Endothelial cell of umbilical vein (primary cell): ENCODE measurements at regions not wholly inside any gene's neighbourhood (a gene's known extent, or its start where the extent isn't known, plus 50 kb on each side); places are given as distances from the start of the nearest gene placed in this dataset.

ENCODE experiments used
- BruUV-seq: library from RNA; stranded (reverse); fragments of 400-500 nt; replicated peaks from 2 replicates; lab custom pipeline; 2021; lab: Mats Ljungman, UMichigan
- CTCF ChIA-PET: fragments of 300-600, 350-600 bp; sonication (Branson Sonifier 250); formaldehyde crosslinking; loops from one replicate; lab custom pipeline; 2021; ENCODE audit warnings: antibody characterized with exemption, inconsistent platforms; lab: Charles Lee
- POLR2A ChIA-PET: fragments of 300-600, 350-600 bp; sonication (Branson Sonifier 250); formaldehyde crosslinking; loops from one replicate; lab custom pipeline; 2021; ENCODE audit warnings: antibody characterized with exemption, inconsistent platforms; lab: Charles Lee
- DNase-seq: peaks from one replicate; pipeline ENCODE4 v3.0.0-alpha.2; 2011; ENCODE audit warnings: low read depth, low spot score
- FAIRE-seq: peaks from 2 replicates; lab custom pipeline; 2011; peaks lifted over from hg19 to GRCh38; lab: Jason Lieb, UNC
- H2AFZ ChIP-seq: 2 replicates; pipeline ENCODE4 v1.6.0; 2012; ENCODE audit warnings: low read depth, low read length, control low read depth, inconsistent platforms
- H3K27ac ChIP-seq: 2 replicates; pipeline ENCODE4 v1.5.1; 2011; ENCODE audit warnings: low read depth, mild to moderate bottlenecking, control low read depth, low read length, moderate library complexity; ENCODE audit not compliant: insufficient read depth
- H3K27me3 ChIP-seq, 2 experiments: 2 replicates each; pipeline versions ENCODE4 v1.6.0 to v1.6.1; 2011; ENCODE audit warnings: low read length in 2 of 2, mixed read lengths in 1 of 2; ENCODE audit not compliant: control insufficient read depth in 2 of 2, insufficient read depth in 2 of 2
- H3K36me3 ChIP-seq, 2 experiments: 2 replicates in 1 of 2; 3 replicates in 1 of 2; pipeline ENCODE4 v1.5.1; 2011; ENCODE audit warnings: low read length in 2 of 2, mild to moderate bottlenecking in 1 of 2, moderate library complexity in 1 of 2; ENCODE audit not compliant: control insufficient read depth in 2 of 2, insufficient read depth in 2 of 2; ENCODE audit errors: extremely low read depth in 1 of 2
- H3K4me1 ChIP-seq: 3 replicates; pipeline ENCODE4 v1.5.1; 2011; ENCODE audit warnings: mild to moderate bottlenecking, low read length; ENCODE audit not compliant: control insufficient read depth, insufficient read depth; ENCODE audit errors: extremely low read depth
- H3K4me2 ChIP-seq: 2 replicates; pipeline ENCODE4 v1.6.1; 2011; ENCODE audit warnings: low read length, control low read depth, mixed read lengths; ENCODE audit not compliant: insufficient read depth
- H3K4me3 ChIP-seq, 3 experiments: fragments of 200-600 bp in 1 of 3; sonication (generic), shearing (Covaris generic) in 1 of 3; replicated peaks in 1 of 3; 2 replicates each; pipeline ENCODE4 v1.5.1; 2011 to 2016; ENCODE audit warnings: control low read depth in 3 of 3, low read length in 3 of 3, mild to moderate bottlenecking in 2 of 3, inconsistent platforms in 1 of 3, low read depth in 1 of 3, moderate library complexity in 1 of 3; ENCODE audit not compliant: insufficient read depth in 1 of 3
- H3K79me2 ChIP-seq: 2 replicates; pipeline ENCODE4 v1.6.0; 2012; ENCODE audit warnings: low read length, inconsistent platforms; ENCODE audit not compliant: control insufficient read depth, insufficient read depth
- H3K9ac ChIP-seq: replicated peaks from 2 replicates; pipeline ENCODE3; 2011; ENCODE audit warnings: low read length, control low read depth; ENCODE audit not compliant: insufficient read depth; ENCODE audit errors: extremely low read depth
- H3K9me1 ChIP-seq: replicated peaks from 3 replicates; pipeline ENCODE4 v1.6.0; 2011; ENCODE audit warnings: mild to moderate bottlenecking, low read length; ENCODE audit not compliant: control insufficient read depth, insufficient read depth; ENCODE audit errors: extremely low read depth
- H3K9me3 ChIP-seq: replicated peaks from 2 replicates; pipeline ENCODE4 v1.5.1; 2012; ENCODE audit warnings: low read length, inconsistent platforms; ENCODE audit not compliant: control insufficient read depth, insufficient read depth
- H4K20me1 ChIP-seq: replicated peaks from 2 replicates; pipeline ENCODE3; 2011; ENCODE audit warnings: mild to moderate bottlenecking, low read length; ENCODE audit not compliant: control insufficient read depth, insufficient read depth; ENCODE audit errors: extremely low read depth
- CTCF ChIP-seq, 2 donors: IDR thresholded peaks; 1 replicate in 1 of 2; 2 replicates in 1 of 2; pipeline ENCODE4 v1.5.1; 2011; ENCODE audit warnings: low read length in 2 of 2, mild to moderate bottlenecking in 2 of 2, moderate library complexity in 2 of 2, control low read depth in 1 of 2, inconsistent platforms in 1 of 2, low read depth in 1 of 2; ENCODE audit not compliant: insufficient read depth in 1 of 2; ENCODE audit errors: extremely low read depth in 1 of 2
- EZH2 ChIP-seq: IDR thresholded peaks from 2 replicates; pipeline ENCODE4 v1.6.1; 2012; ENCODE audit warnings: borderline replicate concordance, low read depth, mild to moderate bottlenecking, moderate library complexity, low read length, inconsistent platforms; ENCODE audit not compliant: severe bottlenecking
- FOS ChIP-seq: IDR thresholded peaks from 2 replicates; pipeline ENCODE4 v1.6.1; 2011; ENCODE audit warnings: mild to moderate bottlenecking, low read length, moderate library complexity, borderline replicate concordance; ENCODE audit not compliant: insufficient read depth
- GATA2 ChIP-seq: IDR thresholded peaks from 2 replicates; pipeline ENCODE4 v1.7.0; 2011; ENCODE audit warnings: low read depth, mild to moderate bottlenecking, moderate library complexity, mixed read lengths, low read length; ENCODE audit not compliant: insufficient read length, insufficient read depth
- JUN ChIP-seq: IDR thresholded peaks from 2 replicates; pipeline ENCODE4 v1.6.1; 2011; ENCODE audit warnings: borderline replicate concordance, low read depth; ENCODE audit not compliant: insufficient read length, insufficient read depth
- MAX ChIP-seq: IDR thresholded peaks from 2 replicates; pipeline ENCODE4 v1.6.1; 2011; ENCODE audit not compliant: insufficient read depth, insufficient read length
- MYC ChIP-seq: IDR thresholded peaks from one replicate; pipeline ENCODE4 v1.6.1; 2011; ENCODE audit warnings: mild to moderate bottlenecking, low read depth, low read length
- POLR2A ChIP-seq: IDR thresholded peaks from 2 replicates; pipeline ENCODE4 v1.6.1; 2012; ENCODE audit warnings: low read depth, mild to moderate bottlenecking, control low read depth, low read length
- POLR2AphosphoS5 ChIP-seq: IDR thresholded peaks from 2 replicates; pipeline ENCODE4 v1.6.1; 2012; ENCODE audit warnings: low read depth, mild to moderate bottlenecking, control low read depth, low read length, moderate library complexity; ENCODE audit not compliant: insufficient read depth
- dilution Hi-C: fragments of 300-500 bp; cut with MboI; formaldehyde crosslinking; loops from one replicate; pipeline ENCODE4 v1.15.0; 2019; ENCODE audit warnings: low sequenced_read_pairs; ENCODE audit not compliant: extremely low pct_ligation_motif_present
- intact Hi-C: fragments of 100-400 bp; cut with micrococcal nuclease; formaldehyde crosslinking; loops from one replicate; pipeline ENCODE4 v1.10.0; 2022

- no peaks in the 10 kb centered on the region for H3K36me3 ChIP-seq
- no peaks in the 10 kb centered on the region for H3K9me1 ChIP-seq
- intact Hi-C loops: no loop called here
- no peaks in the 10 kb centered on the region for H4K20me1 ChIP-seq
- no TSS peak for BruUV-seq
- DNase-seq: no peak
- H3K4me2 ChIP-seq: no peak overlapping the region
- FAIRE-seq: no peak
- H3K9ac ChIP-seq: no peak overlapping the region
- no peak overlapping the region for H3K4me3 ChIP-seq
- ChIA-PET POLR2A (no interaction called here), CTCF (no interaction called here)
- H3K27me3 ChIP-seq: no peaks in the 10 kb centered on the region
- no peaks in the 10 kb centered on the region for H3K4me1 ChIP-seq
- peaks cover 3% of the 10 kb centered on the region for H3K9me3 ChIP-seq
- TF ChIP-seq GATA2 (no peak), MAX (no peak)
- no peak overlapping the region for H3K27ac ChIP-seq
- dilution Hi-C loops: no loop called here
- H2AFZ ChIP-seq: no peak overlapping the region
- H3K79me2 ChIP-seq: no peaks in the 10 kb centered on the region
These were observed 360.0 kb upstream of the SFSWAP start for GRCh38 chr12:131350943-131351318.

- H3K4me3 ChIP-seq: no peak overlapping the region
- H3K4me1 ChIP-seq: no peaks in the 10 kb centered on the region
- FAIRE-seq (no peak), DNase-seq (no peak)
- H3K27me3 ChIP-seq: no peaks in the 10 kb centered on the region
- no peak overlapping the region for H3K9ac ChIP-seq
- H3K9me3 ChIP-seq: peaks cover 3% of the 10 kb centered on the region
- BruUV-seq: no TSS peak
- no peak for TF ChIP-seq GATA2
- TF ChIP-seq EZH2: no peak
- TF ChIP-seq POLR2A: no peak
- no peak for TF ChIP-seq FOS
- no peak for TF ChIP-seq CTCF (IDR thresholded peaks at IDR 0.05; ENCODE audit: extremely low read depth in 1 of 2, insufficient read depth in 1 of 2, low read depth in 1 of 2, low read length in 2 of 2)
- no peak for TF ChIP-seq POLR2AphosphoS5
- no peak for TF ChIP-seq MAX
- no peak for TF ChIP-seq MYC
- no peak for TF ChIP-seq JUN
- ChIA-PET CTCF (no interaction called here), POLR2A (no interaction called here)
- no peak overlapping the region for H3K27ac ChIP-seq
- H3K9me1 ChIP-seq: no peaks in the 10 kb centered on the region
- H3K36me3 ChIP-seq: no peaks in the 10 kb centered on the region
- dilution Hi-C loops: no loop called here
- H3K79me2 ChIP-seq: no peaks in the 10 kb centered on the region
- H4K20me1 ChIP-seq: no peaks in the 10 kb centered on the region
- H2AFZ ChIP-seq: no peak overlapping the region
- intact Hi-C loops: no loop called here
- H3K4me2 ChIP-seq: no peak overlapping the region
These were observed 359.4 kb upstream of the SFSWAP start for GRCh38 chr12:131351319-131352028.
